Transverse colon (tissue), 4 donors: ENCODE measurements at regions not wholly inside any gene's neighbourhood (a gene's known extent, or its start where the extent isn't known, plus 50 kb on each side); places are given as distances from the start of the nearest gene placed in this dataset.

Source experiments
- DNase-seq: peaks from one replicate; pipeline ENCODE4 v3.0.0-alpha.2; 2019
- H3K27ac ChIP-seq, 4 donors: fragments of 200-600 bp; sonication (generic); 2 replicates each; pipeline ENCODE4 v1.5.1; 2016 to 2018; ENCODE audit warnings: inconsistent platforms in 4 of 4
- H3K27me3 ChIP-seq: fragments of 200-600 bp; sonication (generic); 2 replicates; pipeline ENCODE4 v1.5.1; 2017; ENCODE audit warnings: inconsistent platforms
- H3K36me3 ChIP-seq, 4 donors: fragments of 200-600 bp; sonication (generic); 2 replicates each; pipeline ENCODE4 v1.5.1; 2017 to 2019; ENCODE audit warnings: inconsistent platforms in 4 of 4
- H3K4me1 ChIP-seq, 4 donors: fragments of 200-600 bp; sonication (generic); 2 replicates each; pipeline ENCODE4 v1.5.1; 2017 to 2020; ENCODE audit warnings: inconsistent platforms in 4 of 4
- H3K4me3 ChIP-seq, 4 donors: fragments of 200-600 bp; sonication (generic); 1 replicate in 1 of 4; 2 replicates in 3 of 4; pipeline versions ENCODE4 v1.5.1 to v1.6.1; 2017 to 2019; ENCODE audit warnings: inconsistent platforms in 4 of 4
- H3K9me3 ChIP-seq, 2 donors: fragments of 200-600 bp; sonication (generic); 2 replicates each; pipeline ENCODE4 v1.5.1; 2017 to 2019; ENCODE audit warnings: inconsistent platforms in 2 of 2
- EP300 ChIP-seq: sonication (generic); formaldehyde crosslinking; IDR thresholded peaks from one replicate; pipeline ENCODE4 v1.6.1; 2017; ENCODE audit warnings: antibody characterized with exemption, low read depth
- POLR2A ChIP-seq: fragments of 450-650 bp; IDR thresholded peaks from one replicate; pipeline ENCODE4 v1.6.1; 2016; ENCODE audit warnings: antibody characterized with exemption, mild to moderate bottlenecking, moderate library complexity
- POLR2AphosphoS5 ChIP-seq, 3 donors: sonication (generic); formaldehyde crosslinking; IDR thresholded peaks; one replicate each; pipeline ENCODE4 v1.6.1; 2016; ENCODE audit warnings: antibody characterized with exemption in 3 of 3
- WGBS, 2 donors: methylation state at CpG; one replicate each; pipeline ENCODE4 v1.1.5; 2018; ENCODE audit warnings: low coverage in 1 of 2; 5-methylcytosine and 5-hydroxymethylcytosine counted together
- in situ Hi-C, 4 donors: fragments of 200-750 bp; cut with MboI; loops; one replicate each; pipeline versions ENCODE4 v1.15.0 to v1.15.1; 2017; ENCODE audit warnings: low sequenced_read_pairs in 3 of 4, low pct_ligation_motif_present in 1 of 4, low pct_unique_long_range_greater_than_20kb in 1 of 4
- intact Hi-C: fragments of 100-400 bp; cut with DNase I; formaldehyde crosslinking; loops from one replicate; pipeline ENCODE4 v1.15.1; 2023; ENCODE audit warnings: low total_unique reads
- TF ChIP-seq, protein P1 (sequence below), 5 experiments: fragments of 200-600 bp in 3 of 5; fragments of 450-650 bp in 2 of 5; sonication (generic) in 3 of 5; IDR thresholded peaks; 1 replicate in 2 of 5; 2 replicates in 3 of 5; pipeline ENCODE4 v1.5.1; 2016 to 2017; ENCODE audit warnings: antibody characterized with exemption in 5 of 5, inconsistent platforms in 3 of 5, mild to moderate bottlenecking in 2 of 5, moderate library complexity in 1 of 5

DNA sequence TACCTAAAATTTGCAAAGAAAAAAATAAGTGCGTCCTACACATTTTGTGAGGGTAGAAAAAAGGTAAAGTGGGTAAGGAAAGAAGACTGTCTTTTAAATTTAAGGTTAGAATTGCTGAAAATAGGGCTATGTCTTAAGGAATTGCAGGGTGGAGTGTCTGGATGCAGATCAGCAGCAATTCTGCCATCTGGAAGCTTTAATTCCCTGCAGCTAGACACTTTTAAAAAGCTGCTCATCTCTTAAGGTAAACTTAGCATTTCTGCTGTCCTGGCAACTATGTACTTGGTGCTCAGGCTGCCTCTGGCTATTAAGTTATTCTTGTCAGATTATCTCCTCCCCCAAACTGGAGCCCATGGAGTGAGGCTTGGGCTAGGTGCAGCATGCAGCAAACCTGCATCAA, 420.2 kb downstream of the SI start:
- WGBS, 2 donors: 38 to 79% methylated on average over 1 of the region's 1 CpG
- intact Hi-C loops: no loop called here
- no peak overlapping the region for H3K4me3 ChIP-seq
- no peak for DNase-seq
- H3K27me3 ChIP-seq: no peaks in the 10 kb centered on the region
- no peaks in the 10 kb centered on the region for H3K36me3 ChIP-seq
- TF ChIP-seq POLR2AphosphoS5 (IDR thresholded peaks at IDR 0.05) (no peak), EP300 (no peak), POLR2A (no peak)
- TF ChIP-seq, protein P1, sequence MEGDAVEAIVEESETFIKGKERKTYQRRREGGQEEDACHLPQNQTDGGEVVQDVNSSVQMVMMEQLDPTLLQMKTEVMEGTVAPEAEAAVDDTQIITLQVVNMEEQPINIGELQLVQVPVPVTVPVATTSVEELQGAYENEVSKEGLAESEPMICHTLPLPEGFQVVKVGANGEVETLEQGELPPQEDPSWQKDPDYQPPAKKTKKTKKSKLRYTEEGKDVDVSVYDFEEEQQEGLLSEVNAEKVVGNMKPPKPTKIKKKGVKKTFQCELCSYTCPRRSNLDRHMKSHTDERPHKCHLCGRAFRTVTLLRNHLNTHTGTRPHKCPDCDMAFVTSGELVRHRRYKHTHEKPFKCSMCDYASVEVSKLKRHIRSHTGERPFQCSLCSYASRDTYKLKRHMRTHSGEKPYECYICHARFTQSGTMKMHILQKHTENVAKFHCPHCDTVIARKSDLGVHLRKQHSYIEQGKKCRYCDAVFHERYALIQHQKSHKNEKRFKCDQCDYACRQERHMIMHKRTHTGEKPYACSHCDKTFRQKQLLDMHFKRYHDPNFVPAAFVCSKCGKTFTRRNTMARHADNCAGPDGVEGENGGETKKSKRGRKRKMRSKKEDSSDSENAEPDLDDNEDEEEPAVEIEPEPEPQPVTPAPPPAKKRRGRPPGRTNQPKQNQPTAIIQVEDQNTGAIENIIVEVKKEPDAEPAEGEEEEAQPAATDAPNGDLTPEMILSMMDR (IDR thresholded peaks at IDR 0.05): no peak
- no peaks in the 10 kb centered on the region for H3K4me1 ChIP-seq
- H3K9me3 ChIP-seq: no peaks in the 10 kb centered on the region
- H3K27ac ChIP-seq: no peak overlapping the region
- in situ Hi-C loops: no loop called here

DNA sequence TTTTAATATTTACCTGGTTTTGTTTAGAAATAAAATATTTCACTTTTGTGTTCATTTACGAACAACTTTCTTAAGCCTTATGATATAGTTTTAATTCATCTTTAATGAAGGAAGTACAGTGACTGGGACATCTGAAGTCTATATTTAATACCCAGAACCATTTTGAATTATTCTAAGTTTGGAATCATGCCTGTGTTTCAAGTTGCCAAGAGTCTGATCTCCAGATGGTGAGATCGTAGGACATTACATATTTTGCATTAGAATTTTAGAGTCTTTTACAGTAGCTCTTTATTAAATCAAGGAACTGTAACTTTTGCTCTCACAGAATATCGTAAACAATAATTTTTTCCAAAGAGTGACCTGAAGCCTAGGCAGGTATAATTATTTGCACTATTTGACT, 420.7 kb downstream of the SI start:
- H3K4me1 ChIP-seq: no peaks in the 10 kb centered on the region
- DNase-seq: no peak
- no peaks in the 10 kb centered on the region for H3K36me3 ChIP-seq
- in situ Hi-C loops (no loop called here), intact Hi-C loops (no loop called here)
- TF ChIP-seq POLR2A: no peak
- no peak for TF ChIP-seq EP300
- TF ChIP-seq, protein P1 (IDR thresholded peaks at IDR 0.05): no peak
- TF ChIP-seq POLR2AphosphoS5 (IDR thresholded peaks at IDR 0.05): no peak
- no peak overlapping the region for H3K4me3 ChIP-seq
- H3K9me3 ChIP-seq: no peaks in the 10 kb centered on the region
- no peak overlapping the region for H3K27ac ChIP-seq
- H3K27me3 ChIP-seq: no peaks in the 10 kb centered on the region
- 71 to 76% methylated on average over 2 to 3 of the region's 3 CpGs for WGBS, 2 donors

DNA sequence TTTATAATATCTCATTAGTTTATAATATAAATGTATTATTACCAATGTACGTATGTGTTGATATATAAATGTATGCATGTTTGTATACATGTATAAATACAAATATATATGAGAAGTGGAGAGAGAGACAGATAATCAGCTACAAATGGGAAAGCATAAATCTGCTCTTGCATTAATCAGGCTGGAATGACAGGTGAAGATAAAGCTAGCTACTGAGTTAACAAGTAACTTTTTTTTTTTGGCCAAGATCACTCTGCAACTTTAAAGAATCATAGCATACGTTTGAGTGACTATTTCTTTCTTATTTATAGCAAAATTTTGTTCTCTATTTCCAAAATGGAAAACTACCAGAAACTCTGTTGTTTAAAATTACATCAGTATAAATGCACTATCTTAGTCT, 422.8 kb downstream of the SI start:
- no peak overlapping the region for H3K4me3 ChIP-seq
- TF ChIP-seq POLR2A (no peak), POLR2AphosphoS5 (IDR thresholded peaks at IDR 0.05) (no peak), EP300 (no peak)
- TF ChIP-seq, protein P1 (IDR thresholded peaks at IDR 0.05): no peak
- H3K4me1 ChIP-seq: no peaks in the 10 kb centered on the region
- no peaks in the 10 kb centered on the region for H3K27me3 ChIP-seq
- no peaks in the 10 kb centered on the region for H3K36me3 ChIP-seq
- intact Hi-C loops (no loop called here), in situ Hi-C loops (no loop called here)
- DNase-seq: no peak
- H3K9me3 ChIP-seq: no peaks in the 10 kb centered on the region
- 67 to 72% methylated on average over 2 of the region's 2 CpGs for WGBS, 2 donors
- H3K27ac ChIP-seq: no peak overlapping the region

DNA sequence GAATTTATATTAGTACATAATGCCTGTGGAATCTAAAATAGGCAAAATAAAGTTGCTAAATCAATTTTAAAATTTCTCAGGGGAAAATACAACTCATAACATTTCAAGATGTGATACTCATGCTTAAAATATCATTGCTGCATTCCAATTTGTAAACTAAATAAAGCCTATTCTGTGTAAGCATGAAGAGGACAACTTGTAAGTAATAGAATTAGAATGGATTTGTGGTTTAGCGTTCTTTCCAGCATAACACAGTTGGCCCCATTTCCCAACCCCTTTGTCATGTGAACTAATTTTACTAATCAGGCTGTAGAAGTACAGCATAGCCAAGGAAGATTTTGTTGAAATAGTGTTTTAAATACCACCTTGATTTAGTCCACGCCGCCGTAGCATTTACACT, 437.2 kb downstream of the SI start:
- Histone ChIP-seq H3K36me3 (no peaks in the 10 kb centered on the region), H3K4me3 (no peak overlapping the region), H3K9me3 (no peaks in the 10 kb centered on the region), H3K27me3 (no peaks in the 10 kb centered on the region), H3K4me1 (no peaks in the 10 kb centered on the region), H3K27ac (no peak overlapping the region)
- DNase-seq: no peak
- 66 to 70% methylated on average over 4 of the region's 4 CpGs for WGBS, 2 donors
- intact Hi-C loops: no loop called here
- no peak for TF ChIP-seq EP300
- TF ChIP-seq, protein P1 (IDR thresholded peaks at IDR 0.05): no peak
- in situ Hi-C loops: no loop called here
